H1 (cell line): ENCODE measurements at regions not wholly inside any gene's neighbourhood (a gene's known extent, or its start where the extent isn't known, plus 50 kb on each side); places are given as distances from the start of the nearest gene placed in this dataset.

Experiments used
- ATF2 ChIP-seq: IDR thresholded peaks from 2 replicates; pipeline ENCODE4 v1.6.1; 2012; ENCODE audit warnings: low read length, inconsistent platforms
- CHD1 ChIP-seq: IDR thresholded peaks from 2 replicates; pipeline ENCODE4 v1.6.1; 2012; ENCODE audit warnings: low read depth, low read length, improper control_type of control experiment
- JUN ChIP-seq: IDR thresholded peaks from 2 replicates; pipeline ENCODE4 v1.6.1; 2011; ENCODE audit warnings: low read depth, mild to moderate bottlenecking, improper control_type of control experiment, low read length
- RFX5 ChIP-seq: IDR thresholded peaks from 2 replicates; pipeline ENCODE4 v1.6.1; 2011; ENCODE audit warnings: low read depth, low read length, improper control_type of control experiment, borderline replicate concordance

GRCh38 chr7:84722086-84722485 is 464.8 kb downstream of the SEMA3D start (continued):
- no peak for TF ChIP-seq ATF2
- no peak for TF ChIP-seq JUN
- no peak for TF ChIP-seq CHD1
- no peak for TF ChIP-seq RFX5
